NT2/D1 (cell line): ENCODE measurements at regions not wholly inside any gene's neighbourhood (a gene's known extent, or its start where the extent isn't known, plus 50 kb on each side); places are given as distances from the start of the nearest gene placed in this dataset.

Experiments
- SUZ12 ChIP-seq: IDR thresholded peaks from 2 replicates; pipeline ENCODE4 v1.6.1; 2011; ENCODE audit not compliant: insufficient read length, insufficient read depth; ENCODE audit errors: extremely low read depth
- YY1 ChIP-seq: IDR thresholded peaks from 2 replicates; pipeline ENCODE4 v1.6.1; 2011; ENCODE audit not compliant: insufficient read length, insufficient read depth
- ZNF274 ChIP-seq: IDR thresholded peaks from 2 replicates; pipeline ENCODE4 v1.6.1; 2011; ENCODE audit warnings: mild to moderate bottlenecking, low read depth, low read length

GRCh38 chr1:117289316-117289870 is 77.9 kb upstream of the MAN1A2 start:
- TF ChIP-seq YY1 = no peak
- TF ChIP-seq ZNF274 = no peak
- no peak for TF ChIP-seq SUZ12
